HCT116 (cell line): ENCODE measurements at regions not wholly inside any gene's neighbourhood (a gene's known extent, or its start where the extent isn't known, plus 50 kb on each side); places are given as distances from the start of the nearest gene placed in this dataset.

ENCODE experiments used
- ATAC-seq: fragments of 200-7000 bp; cut with Tn5 transposase; 2 replicates; pipeline ENCODE4 v1.9.1; 2020; ENCODE audit warnings: mild to moderate bottlenecking, moderate library complexity
- BruUV-seq: library from RNA; stranded (reverse); fragments of 400-500 nt; replicated peaks from 2 replicates; lab custom pipeline; 2021; lab: Mats Ljungman, UMichigan
- CTCF ChIA-PET: fragments of 300-600 bp; sonication (Branson Sonifier 250); formaldehyde crosslinking; loops from one replicate; lab custom pipeline; 2021; ENCODE audit warnings: antibody characterized with exemption; lab: Charles Lee
- POLR2A ChIA-PET: fragments of 300-600, 350-600 bp; sonication (Branson Sonifier 250); formaldehyde crosslinking; loops from one replicate; lab custom pipeline; 2021; ENCODE audit warnings: antibody characterized with exemption; lab: Charles Lee
- RAD21 ChIA-PET, 2 experiments: fragments of 300-600 bp; sonication (Branson Sonifier 250); formaldehyde crosslinking; loops; one replicate each; lab custom pipeline; 2023; ENCODE audit warnings: low total read pairs in 2 of 2; ENCODE audit not compliant: uncharacterized antibody in 2 of 2, unreplicated experiment in 2 of 2, low non-redundant PET in 1 of 2; lab: Charles Lee
- DNase-seq: peaks from one replicate; pipeline ENCODE4 v3.0.0-alpha.2; 2010; ENCODE audit warnings: low read depth, low spot score
- H2AFZ ChIP-seq: fragments of 200-600 bp; shearing (Covaris generic), sonication (generic); 2 replicates; pipeline ENCODE4 v1.6.1; 2017; ENCODE audit warnings: low read depth, mixed run types, mixed read lengths, antibody characterized with exemption, low read length; ENCODE audit not compliant: poor library complexity, severe bottlenecking
- H3K27ac ChIP-seq: 2 replicates; pipeline ENCODE4 v1.5.1; 2012; ENCODE audit warnings: low read depth, low read length
- H3K27me3 ChIP-seq: fragments of 200-600 bp; sonication (generic); 2 replicates; pipeline ENCODE4 v1.6.1; 2016; ENCODE audit warnings: mixed run types, low read length, mixed read lengths; ENCODE audit not compliant: insufficient read depth
- H3K36me3 ChIP-seq, 2 experiments: fragments of 200-500 bp in 1 of 2; fragments of 200-600 bp in 1 of 2; sonication (Bioruptor generic) in 1 of 2; sonication (generic) in 1 of 2; 2 replicates each; pipeline versions ENCODE4 v1.5.1 to v1.6.1; 2014 to 2016; ENCODE audit warnings: low read length in 2 of 2, inconsistent platforms in 1 of 2, mixed read lengths in 1 of 2, mixed run types in 1 of 2; ENCODE audit not compliant: insufficient read depth in 2 of 2, control insufficient read depth in 1 of 2
- H3K4me1 ChIP-seq, 2 experiments: fragments of 200-600 bp in 1 of 2; sonication (generic) in 1 of 2; 2 replicates each; pipeline versions ENCODE4 v1.5.1 to v1.6.1; 2012 to 2017; ENCODE audit warnings: low read length in 2 of 2, inconsistent platforms in 1 of 2, mild to moderate bottlenecking in 1 of 2, mixed read lengths in 1 of 2, mixed run types in 1 of 2, moderate library complexity in 1 of 2; ENCODE audit not compliant: insufficient read depth in 2 of 2, control insufficient read depth in 1 of 2
- H3K4me2 ChIP-seq: fragments of 200-600 bp; sonication (generic); 2 replicates; pipeline ENCODE4 v1.6.1; 2017; ENCODE audit warnings: mixed run types, low read length, mixed read lengths
- H3K4me3 ChIP-seq, 2 experiments: fragments of 200-600 bp in 1 of 2; sonication (generic) in 1 of 2; replicated peaks in 1 of 2; 2 replicates each; pipeline ENCODE4 v1.5.1; 2011 to 2016; ENCODE audit warnings: low read length in 2 of 2, control low read depth in 1 of 2, low read depth in 1 of 2, mild to moderate bottlenecking in 1 of 2, mixed read lengths in 1 of 2, mixed run types in 1 of 2
- H3K79me2 ChIP-seq: fragments of 200-600 bp; sonication (generic); 2 replicates; pipeline ENCODE4 v1.6.1; 2017; ENCODE audit warnings: mild to moderate bottlenecking, mixed run types, low read length, moderate library complexity, mixed read lengths; ENCODE audit not compliant: insufficient read depth
- H3K9ac ChIP-seq: fragments of 200-600 bp; sonication (generic); 2 replicates; pipeline ENCODE4 v1.6.1; 2016; ENCODE audit warnings: low read length, mixed read lengths
- H3K9me2 ChIP-seq: fragments of 200-600 bp; sonication (generic), shearing (Covaris generic); 2 replicates; pipeline ENCODE4 v1.6.1; 2017; ENCODE audit warnings: mixed run types, mild to moderate bottlenecking, moderate library complexity; ENCODE audit not compliant: insufficient read depth
- H3K9me3 ChIP-seq, 2 experiments: fragments of 200-500 bp in 1 of 2; fragments of 200-600 bp in 1 of 2; sonication (Bioruptor generic) in 1 of 2; sonication (generic) in 1 of 2; 2 replicates each; pipeline ENCODE4 v1.6.1; 2014 to 2017; ENCODE audit warnings: low read length in 2 of 2, mixed read lengths in 2 of 2, inconsistent platforms in 1 of 2, low read depth in 1 of 2, mild to moderate bottlenecking in 1 of 2, mixed run types in 1 of 2, moderate library complexity in 1 of 2; ENCODE audit not compliant: control insufficient read depth in 1 of 2, insufficient read depth in 1 of 2
- H4K20me1 ChIP-seq: fragments of 200-600 bp; sonication (generic), shearing (Covaris generic); 2 replicates; pipeline ENCODE4 v1.6.1; 2017; ENCODE audit warnings: mixed run types, mild to moderate bottlenecking, moderate library complexity; ENCODE audit not compliant: insufficient read depth
- ELF1 ChIP-seq: IDR thresholded peaks from 2 replicates; pipeline ENCODE4 v1.6.1; 2012; ENCODE audit warnings: low read depth, borderline replicate concordance
- EZH2 ChIP-seq: fragments of 200-600 bp; sonication (generic); IDR thresholded peaks from 2 replicates; pipeline ENCODE4 v1.6.1; 2017; ENCODE audit warnings: antibody characterized with exemption, mixed run types
- FOSL1 ChIP-seq: IDR thresholded peaks from 2 replicates; pipeline ENCODE4 v1.6.1; 2012; ENCODE audit warnings: low read depth
- POLR2AphosphoS5 ChIP-seq: IDR thresholded peaks from 2 replicates; pipeline ENCODE4 v1.6.1; 2011; ENCODE audit warnings: mild to moderate bottlenecking, low read depth, low read length, moderate library complexity
- TCF7L2 ChIP-seq: IDR thresholded peaks from 2 replicates; pipeline ENCODE4 v1.7.0; 2011; ENCODE audit warnings: borderline replicate concordance, inconsistent platforms; ENCODE audit not compliant: insufficient read depth, insufficient read length; ENCODE audit errors: extremely low read depth
- YY1 ChIP-seq: IDR thresholded peaks from 2 replicates; pipeline ENCODE4 v1.6.1; 2011; ENCODE audit warnings: low read length, low read depth, moderate library complexity, mild to moderate bottlenecking; ENCODE audit not compliant: insufficient replicate concordance; ENCODE audit errors: extremely low read depth
- ZFX ChIP-seq: fragments of 450-650 bp; IDR thresholded peaks from 2 replicates; pipeline ENCODE4 v1.6.1; 2017
- intact Hi-C: fragments of 100-400 bp; cut with micrococcal nuclease; formaldehyde crosslinking; loops from 2 replicates; pipeline ENCODE4 v1.10.0; 2022
- TF ChIP-seq, protein P1 (sequence below): IDR thresholded peaks from 2 replicates; pipeline ENCODE4 v1.6.1; 2011; ENCODE audit warnings: mild to moderate bottlenecking, low read length, moderate library complexity; ENCODE audit not compliant: insufficient replicate concordance; ENCODE audit errors: extremely low read depth
- TF ChIP-seq, protein P2 (sequence below): IDR thresholded peaks from 2 replicates; pipeline ENCODE4 v1.6.1; 2012
- TF ChIP-seq, protein P3 (sequence below): IDR thresholded peaks from 2 replicates; pipeline ENCODE4 v1.6.1; 2012; ENCODE audit warnings: low read depth
- TF ChIP-seq, protein P4 (sequence below): IDR thresholded peaks from 2 replicates; pipeline ENCODE4 v1.6.1; 2012

DNA sequence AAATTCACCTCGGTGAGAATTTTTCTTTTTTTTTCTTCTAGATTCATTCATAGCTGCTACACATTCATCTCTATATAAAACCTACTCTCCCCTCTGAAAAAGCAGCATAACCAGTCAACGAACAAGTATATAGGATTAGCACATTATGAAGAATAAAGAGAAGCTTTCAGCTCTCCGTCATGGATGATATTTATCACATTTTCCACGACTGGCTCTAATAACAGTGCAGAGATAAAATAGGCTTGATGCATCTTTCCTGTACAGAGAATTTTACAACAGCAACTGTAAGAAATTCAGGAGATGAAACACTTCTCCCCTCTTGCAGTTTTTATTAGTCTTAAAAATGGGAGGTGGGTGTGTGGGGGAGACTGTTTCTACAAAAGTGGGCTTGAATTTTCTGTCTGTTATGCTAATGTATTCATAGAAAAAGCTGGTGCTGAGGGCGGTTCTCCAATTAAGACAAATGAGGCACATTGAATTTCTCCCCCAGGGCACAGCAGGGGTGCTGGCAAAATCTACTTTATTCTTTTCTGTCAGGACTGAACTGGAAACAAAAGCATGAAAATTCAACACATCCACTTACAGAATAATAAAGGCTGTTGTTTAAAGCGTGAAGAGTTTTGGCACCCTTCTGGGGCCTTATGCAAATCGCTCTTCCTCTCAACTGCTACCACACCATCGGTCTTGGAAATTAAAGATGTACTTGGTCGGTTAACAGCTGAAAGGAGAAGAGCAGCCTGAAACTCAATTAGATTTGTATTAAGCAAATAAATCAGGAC, 233.9 kb upstream of the ZNF608 start:
- intact Hi-C loops, result no loop called here
- H3K4me2 ChIP-seq, result no peak overlapping the region
- H3K4me1 ChIP-seq, result peaks cover 2 to 3% of the 10 kb centered on the region in 2 experiments; a peak in 2 of 4 replicates
- no peaks in the 10 kb centered on the region for H3K9me3 ChIP-seq
- CTCF ChIA-PET, result no interaction called here
- H3K27me3 ChIP-seq, result no peaks in the 10 kb centered on the region
- RAD21 ChIA-PET, result no interaction called here
- H3K79me2 ChIP-seq, result no peaks in the 10 kb centered on the region
- DNase-seq, result no peak
- H2AFZ ChIP-seq, result no peak overlapping the region
- no peaks in the 10 kb centered on the region for H3K36me3 ChIP-seq
- no TSS peak for BruUV-seq
- no peak overlapping the region for H3K9ac ChIP-seq
- TF ChIP-seq YY1, result no peak
- no peak for TF ChIP-seq ZFX
- TF ChIP-seq, protein P1, sequence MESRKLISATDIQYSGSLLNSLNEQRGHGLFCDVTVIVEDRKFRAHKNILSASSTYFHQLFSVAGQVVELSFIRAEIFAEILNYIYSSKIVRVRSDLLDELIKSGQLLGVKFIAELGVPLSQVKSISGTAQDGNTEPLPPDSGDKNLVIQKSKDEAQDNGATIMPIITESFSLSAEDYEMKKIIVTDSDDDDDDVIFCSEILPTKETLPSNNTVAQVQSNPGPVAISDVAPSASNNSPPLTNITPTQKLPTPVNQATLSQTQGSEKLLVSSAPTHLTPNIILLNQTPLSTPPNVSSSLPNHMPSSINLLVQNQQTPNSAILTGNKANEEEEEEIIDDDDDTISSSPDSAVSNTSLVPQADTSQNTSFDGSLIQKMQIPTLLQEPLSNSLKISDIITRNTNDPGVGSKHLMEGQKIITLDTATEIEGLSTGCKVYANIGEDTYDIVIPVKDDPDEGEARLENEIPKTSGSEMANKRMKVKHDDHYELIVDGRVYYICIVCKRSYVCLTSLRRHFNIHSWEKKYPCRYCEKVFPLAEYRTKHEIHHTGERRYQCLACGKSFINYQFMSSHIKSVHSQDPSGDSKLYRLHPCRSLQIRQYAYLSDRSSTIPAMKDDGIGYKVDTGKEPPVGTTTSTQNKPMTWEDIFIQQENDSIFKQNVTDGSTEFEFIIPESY, result no peak
- no peak for TF ChIP-seq TCF7L2
- TF ChIP-seq, protein P2, sequence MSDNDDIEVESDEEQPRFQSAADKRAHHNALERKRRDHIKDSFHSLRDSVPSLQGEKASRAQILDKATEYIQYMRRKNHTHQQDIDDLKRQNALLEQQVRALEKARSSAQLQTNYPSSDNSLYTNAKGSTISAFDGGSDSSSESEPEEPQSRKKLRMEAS, result no peak
- no peak for TF ChIP-seq POLR2AphosphoS5
- TF ChIP-seq ELF1, result no peak
- TF ChIP-seq, protein P3, sequence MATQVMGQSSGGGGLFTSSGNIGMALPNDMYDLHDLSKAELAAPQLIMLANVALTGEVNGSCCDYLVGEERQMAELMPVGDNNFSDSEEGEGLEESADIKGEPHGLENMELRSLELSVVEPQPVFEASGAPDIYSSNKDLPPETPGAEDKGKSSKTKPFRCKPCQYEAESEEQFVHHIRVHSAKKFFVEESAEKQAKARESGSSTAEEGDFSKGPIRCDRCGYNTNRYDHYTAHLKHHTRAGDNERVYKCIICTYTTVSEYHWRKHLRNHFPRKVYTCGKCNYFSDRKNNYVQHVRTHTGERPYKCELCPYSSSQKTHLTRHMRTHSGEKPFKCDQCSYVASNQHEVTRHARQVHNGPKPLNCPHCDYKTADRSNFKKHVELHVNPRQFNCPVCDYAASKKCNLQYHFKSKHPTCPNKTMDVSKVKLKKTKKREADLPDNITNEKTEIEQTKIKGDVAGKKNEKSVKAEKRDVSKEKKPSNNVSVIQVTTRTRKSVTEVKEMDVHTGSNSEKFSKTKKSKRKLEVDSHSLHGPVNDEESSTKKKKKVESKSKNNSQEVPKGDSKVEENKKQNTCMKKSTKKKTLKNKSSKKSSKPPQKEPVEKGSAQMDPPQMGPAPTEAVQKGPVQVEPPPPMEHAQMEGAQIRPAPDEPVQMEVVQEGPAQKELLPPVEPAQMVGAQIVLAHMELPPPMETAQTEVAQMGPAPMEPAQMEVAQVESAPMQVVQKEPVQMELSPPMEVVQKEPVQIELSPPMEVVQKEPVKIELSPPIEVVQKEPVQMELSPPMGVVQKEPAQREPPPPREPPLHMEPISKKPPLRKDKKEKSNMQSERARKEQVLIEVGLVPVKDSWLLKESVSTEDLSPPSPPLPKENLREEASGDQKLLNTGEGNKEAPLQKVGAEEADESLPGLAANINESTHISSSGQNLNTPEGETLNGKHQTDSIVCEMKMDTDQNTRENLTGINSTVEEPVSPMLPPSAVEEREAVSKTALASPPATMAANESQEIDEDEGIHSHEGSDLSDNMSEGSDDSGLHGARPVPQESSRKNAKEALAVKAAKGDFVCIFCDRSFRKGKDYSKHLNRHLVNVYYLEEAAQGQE, result no peak
- TF ChIP-seq, protein P4, sequence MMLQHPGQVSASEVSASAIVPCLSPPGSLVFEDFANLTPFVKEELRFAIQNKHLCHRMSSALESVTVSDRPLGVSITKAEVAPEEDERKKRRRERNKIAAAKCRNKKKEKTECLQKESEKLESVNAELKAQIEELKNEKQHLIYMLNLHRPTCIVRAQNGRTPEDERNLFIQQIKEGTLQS, result no peak
- no peak for TF ChIP-seq EZH2
- TF ChIP-seq FOSL1, result no peak
- POLR2A ChIA-PET, result no interaction called here
- H3K27ac ChIP-seq, result no peak overlapping the region
- no peak for ATAC-seq
- H3K9me2 ChIP-seq, result no peaks in the 10 kb centered on the region
- no peaks in the 10 kb centered on the region for H4K20me1 ChIP-seq
- no peak overlapping the region for H3K4me3 ChIP-seq
